ENCODE measurements at regions not wholly inside any gene's neighbourhood (a gene's known extent, or its start where the extent isn't known, plus 50 kb on each side); places are given as distances from the start of the nearest gene placed in this dataset.

DNA sequence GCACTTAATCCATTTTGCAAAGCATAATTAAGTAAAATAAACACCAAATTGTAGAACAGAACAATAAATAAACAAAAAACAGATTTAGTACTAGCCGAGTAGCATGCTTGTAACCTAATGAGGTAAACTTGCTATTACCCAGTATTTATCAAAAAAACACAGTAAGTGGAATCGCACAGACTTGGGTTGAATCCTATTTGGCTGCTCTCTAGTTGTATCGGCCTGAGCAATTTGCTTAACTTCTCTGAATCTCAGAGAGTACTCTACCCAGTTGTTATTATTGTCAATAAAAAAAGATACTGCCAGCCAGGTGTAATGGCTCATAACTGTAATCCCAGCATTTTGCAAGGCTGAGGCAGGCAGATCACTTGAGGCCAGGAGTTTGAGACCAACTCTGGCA is 664.3 kb downstream of the ADGRL2 start:
- H3K9me3 Mint-ChIP-seq, result no peaks in the 10 kb centered on the region
- H3K27me3 Mint-ChIP-seq (ENCODE audit: low read depth), result no peaks in the 10 kb centered on the region
- no peaks in the 10 kb centered on the region for H3K4me1 Mint-ChIP-seq (ENCODE audit: low read depth)
- H3K36me3 Mint-ChIP-seq (ENCODE audit: insufficient read depth), result no peaks in the 10 kb centered on the region
- no peak overlapping the region for H3K4me3 Mint-ChIP-seq
- no peak for DNase-seq
- no peak for ATAC-seq

DNA sequence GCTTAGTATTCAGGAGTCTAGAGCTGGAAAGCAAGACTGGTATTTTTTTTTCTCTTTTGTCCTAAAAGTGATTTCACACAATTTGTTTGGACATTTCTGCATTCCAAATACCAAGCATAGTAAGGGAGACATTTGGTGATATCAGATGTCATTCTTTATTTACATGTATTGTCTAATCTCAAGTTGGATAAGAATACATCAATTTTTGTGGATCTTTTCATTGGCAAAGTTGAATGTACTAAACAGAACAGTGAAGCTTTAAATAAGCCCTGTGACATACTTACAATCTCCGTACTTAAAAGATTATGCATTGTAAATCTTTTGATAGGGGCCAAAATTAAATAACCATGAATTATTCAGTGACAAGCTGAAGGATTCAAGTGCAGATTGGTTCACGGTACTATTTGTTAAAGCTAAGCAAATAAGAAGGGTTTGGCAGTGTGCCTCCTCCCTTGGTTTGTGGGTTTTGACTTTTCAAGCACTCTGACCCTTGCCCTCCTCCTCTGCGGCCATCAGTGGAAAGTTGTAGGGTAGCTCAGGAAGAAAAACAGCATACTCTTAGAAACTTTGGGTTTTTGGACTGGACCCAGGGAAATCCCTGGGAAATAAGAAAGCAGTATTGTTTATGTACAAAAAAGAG is 663.7 kb downstream of the ADGRL2 start:
- Mint-ChIP-seq H3K4me1 (ENCODE audit: low read depth) (no peaks in the 10 kb centered on the region), H3K9me3 (no peaks in the 10 kb centered on the region)

DNA sequence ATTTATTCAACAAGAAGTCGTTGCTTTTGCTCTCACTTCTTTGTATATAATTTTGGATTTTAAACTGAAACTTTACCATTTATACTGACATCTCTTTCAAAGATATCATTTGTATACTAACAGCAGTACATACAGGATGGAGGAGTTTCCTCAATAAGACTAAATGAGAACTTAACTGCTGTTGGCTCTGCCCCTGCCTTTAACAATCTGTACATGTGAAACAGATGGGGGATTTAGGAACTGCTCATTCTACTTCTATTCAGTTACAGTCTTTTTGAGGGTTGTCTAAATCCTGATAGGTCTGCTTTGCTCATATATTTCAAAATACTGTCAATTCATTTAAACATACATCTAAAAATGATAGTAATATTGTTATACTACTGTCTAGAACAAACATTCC is 663.2 kb downstream of the ADGRL2 start:
- Mint-ChIP-seq H3K27me3 (ENCODE audit: low read depth) (no peaks in the 10 kb centered on the region), H3K9me3 (no peaks in the 10 kb centered on the region), H3K4me1 (ENCODE audit: low read depth) (no peaks in the 10 kb centered on the region), H3K4me3 (no peak overlapping the region), H3K36me3 (ENCODE audit: insufficient read depth) (no peaks in the 10 kb centered on the region)
- ATAC-seq (no peak), DNase-seq (no peak)

More for the DNA sequence above, 663.7 kb downstream of the ADGRL2 start:
- H3K36me3 Mint-ChIP-seq (ENCODE audit: insufficient read depth), result no peaks in the 10 kb centered on the region
- DNase-seq, result no peak
- no peak overlapping the region for H3K4me3 Mint-ChIP-seq
- no peaks in the 10 kb centered on the region for H3K27me3 Mint-ChIP-seq (ENCODE audit: low read depth)
- ATAC-seq, result no peak

DNA sequence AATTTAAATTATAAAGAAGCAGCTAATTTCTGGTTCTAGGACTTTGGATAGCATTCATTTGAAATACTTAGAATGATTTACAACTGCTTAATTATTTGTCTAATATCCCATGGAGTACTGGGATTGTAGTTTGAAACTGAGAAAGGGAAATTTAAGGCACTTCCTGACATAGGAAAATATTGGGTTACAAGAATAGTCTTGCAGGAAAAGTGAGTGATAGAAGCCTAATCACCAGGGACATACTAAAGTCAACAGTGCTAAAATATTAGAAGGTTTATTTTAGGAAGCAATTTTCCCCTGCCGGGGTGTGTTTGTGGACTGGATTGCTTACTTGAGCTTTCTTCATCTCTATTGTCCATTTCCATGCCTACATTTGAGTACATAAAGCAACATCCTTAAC is 661.6 kb downstream of the ADGRL2 start:
- no peaks in the 10 kb centered on the region for H3K4me1 Mint-ChIP-seq (ENCODE audit: low read depth)
- no peaks in the 10 kb centered on the region for H3K27me3 Mint-ChIP-seq (ENCODE audit: low read depth)
- DNase-seq, result no peak
- no peaks in the 10 kb centered on the region for H3K36me3 Mint-ChIP-seq (ENCODE audit: insufficient read depth)
- ATAC-seq, result no peak
- no peaks in the 10 kb centered on the region for H3K9me3 Mint-ChIP-seq
- no peak overlapping the region for H3K4me3 Mint-ChIP-seq

DNA sequence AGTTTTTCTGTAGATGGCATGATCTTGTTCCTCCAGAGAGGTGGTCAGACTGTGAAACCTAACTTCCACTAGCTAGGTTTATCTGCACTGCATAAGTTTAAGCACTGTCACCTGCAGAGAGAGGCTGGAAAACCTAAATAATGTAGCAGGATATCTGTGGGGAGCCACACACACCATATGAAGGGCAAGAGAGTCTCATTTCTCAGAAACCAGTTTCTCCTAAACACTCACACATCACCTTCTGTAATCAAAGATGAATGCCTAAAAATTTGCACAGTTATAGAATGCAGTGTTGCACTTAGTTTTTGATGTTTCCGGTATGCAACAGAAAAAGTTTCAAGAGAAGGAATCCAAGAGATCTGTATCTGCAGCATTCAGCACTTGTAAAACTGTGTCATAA is 654.6 kb downstream of the ADGRL2 start:
- Mint-ChIP-seq H3K36me3 (ENCODE audit: insufficient read depth) (no peaks in the 10 kb centered on the region), H3K27me3 (ENCODE audit: low read depth) (no peaks in the 10 kb centered on the region), H3K4me1 (ENCODE audit: low read depth) (no peaks in the 10 kb centered on the region), H3K4me3 (no peak overlapping the region), H3K9me3 (peaks cover 10% of the 10 kb centered on the region)
- ATAC-seq (no peak), DNase-seq (no peak)

DNA sequence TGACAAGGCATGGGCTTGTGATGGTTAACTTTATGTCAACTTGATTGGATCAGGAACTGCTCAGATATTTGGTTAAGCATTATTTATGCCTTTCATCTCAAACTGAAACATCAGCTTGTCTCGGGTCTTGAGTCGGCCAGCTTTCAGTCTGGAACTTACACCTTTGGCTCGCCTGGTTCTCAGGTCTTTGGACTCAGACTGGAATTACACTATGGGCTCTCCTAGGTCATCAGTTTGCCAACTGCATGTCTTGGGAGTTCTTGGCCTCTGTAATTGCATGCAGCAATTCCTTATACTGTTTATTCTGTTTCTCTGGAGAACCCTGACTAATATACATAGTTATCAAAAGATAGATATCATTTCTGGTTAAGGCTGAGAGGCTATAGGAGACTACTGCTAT is 653.7 kb downstream of the ADGRL2 start:
- DNase-seq, result no peak
- Mint-ChIP-seq H3K4me3 (no peak overlapping the region), H3K27me3 (ENCODE audit: low read depth) (no peaks in the 10 kb centered on the region), H3K4me1 (ENCODE audit: low read depth) (no peaks in the 10 kb centered on the region), H3K36me3 (ENCODE audit: insufficient read depth) (no peaks in the 10 kb centered on the region), H3K9me3 (peaks cover 13% of the 10 kb centered on the region)
- ATAC-seq, result no peak

DNA sequence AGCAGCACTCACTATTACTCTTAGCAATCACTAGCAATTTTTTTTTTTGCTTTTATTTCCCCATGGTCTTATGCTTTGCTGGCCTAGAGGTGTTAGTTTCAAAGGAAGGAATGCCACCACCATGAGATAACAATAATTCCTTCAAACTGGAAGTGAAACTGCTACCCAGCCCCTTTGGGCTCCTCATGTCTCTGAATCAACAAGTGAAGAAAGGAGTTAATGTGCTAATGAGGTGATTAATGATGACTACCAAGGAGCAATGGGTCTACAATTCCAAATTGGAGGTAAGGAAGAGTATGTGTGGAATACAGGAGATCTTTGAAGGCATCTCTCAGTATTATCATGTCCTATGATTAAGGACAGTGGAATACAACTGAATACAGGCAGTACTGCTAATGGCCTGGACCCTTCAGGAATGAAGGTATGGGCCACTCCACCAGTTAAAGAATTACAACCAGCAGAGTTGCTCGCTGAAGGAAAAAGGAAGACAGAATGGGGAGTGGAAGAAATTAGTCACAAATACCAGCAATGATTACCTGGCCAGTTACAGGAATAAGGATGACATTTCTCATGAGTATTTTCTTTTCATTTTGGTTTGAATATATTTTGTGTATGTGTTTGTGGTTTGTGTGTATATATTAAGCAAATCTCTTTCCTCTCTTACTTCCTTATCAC is 652.9 kb downstream of the ADGRL2 start:
- Mint-ChIP-seq H3K4me1 (ENCODE audit: low read depth) (no peaks in the 10 kb centered on the region), H3K27me3 (ENCODE audit: low read depth) (no peaks in the 10 kb centered on the region), H3K9me3 (peaks cover 13% of the 10 kb centered on the region), H3K4me3 (no peak overlapping the region), H3K36me3 (ENCODE audit: insufficient read depth) (no peaks in the 10 kb centered on the region)
- no peak for ATAC-seq
- no peak for DNase-seq

DNA sequence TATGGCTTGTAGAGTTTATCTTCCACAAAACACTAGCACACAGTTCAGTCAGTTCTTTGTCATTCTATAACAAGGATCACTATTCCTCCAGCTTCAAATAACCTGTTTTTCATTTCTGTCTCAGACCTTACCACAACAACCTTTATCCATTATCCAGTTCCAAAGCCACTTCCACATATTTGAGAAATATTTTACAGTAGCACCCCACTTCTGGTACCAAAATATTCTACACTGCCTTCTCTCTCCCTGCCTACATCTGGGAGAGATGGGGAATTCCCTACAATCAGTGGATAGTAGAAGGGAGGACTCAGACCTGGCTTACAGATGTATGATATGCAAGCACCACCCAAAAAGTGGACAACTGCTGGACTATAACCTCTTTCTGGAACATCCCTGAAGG is 651.4 kb downstream of the ADGRL2 start:
- no peaks in the 10 kb centered on the region for H3K4me1 Mint-ChIP-seq (ENCODE audit: low read depth)
- ATAC-seq, result no peak
- no peak overlapping the region for H3K4me3 Mint-ChIP-seq
- no peak for DNase-seq
- peaks cover 13% of the 10 kb centered on the region for H3K9me3 Mint-ChIP-seq
- H3K36me3 Mint-ChIP-seq (ENCODE audit: insufficient read depth), result no peaks in the 10 kb centered on the region
- H3K27me3 Mint-ChIP-seq (ENCODE audit: low read depth), result no peaks in the 10 kb centered on the region

DNA sequence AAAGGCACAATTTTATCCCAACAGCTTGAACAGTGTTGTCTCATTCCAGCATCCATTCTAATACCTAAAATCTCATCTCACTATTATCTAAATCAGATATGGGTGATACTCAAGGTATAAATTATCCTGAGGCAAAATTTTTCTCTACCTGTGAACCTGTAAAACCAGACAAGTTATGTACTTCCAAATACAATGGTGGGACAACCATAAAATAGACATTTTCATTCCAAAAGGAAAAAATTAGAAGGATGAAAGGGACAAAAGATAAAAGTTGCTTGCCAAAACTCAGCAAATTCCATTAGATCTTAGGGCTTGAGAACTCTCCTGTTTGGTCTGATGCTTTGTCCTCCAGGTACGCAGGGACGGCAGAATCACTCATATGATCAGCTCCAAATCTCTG is 650.5 kb downstream of the ADGRL2 start:
- no peaks in the 10 kb centered on the region for H3K36me3 Mint-ChIP-seq (ENCODE audit: insufficient read depth)
- no peak overlapping the region for H3K4me3 Mint-ChIP-seq
- H3K27me3 Mint-ChIP-seq (ENCODE audit: low read depth), result no peaks in the 10 kb centered on the region
- no peaks in the 10 kb centered on the region for H3K4me1 Mint-ChIP-seq (ENCODE audit: low read depth)
- DNase-seq (no peak), ATAC-seq (no peak)
- peaks cover 13% of the 10 kb centered on the region for H3K9me3 Mint-ChIP-seq

DNA sequence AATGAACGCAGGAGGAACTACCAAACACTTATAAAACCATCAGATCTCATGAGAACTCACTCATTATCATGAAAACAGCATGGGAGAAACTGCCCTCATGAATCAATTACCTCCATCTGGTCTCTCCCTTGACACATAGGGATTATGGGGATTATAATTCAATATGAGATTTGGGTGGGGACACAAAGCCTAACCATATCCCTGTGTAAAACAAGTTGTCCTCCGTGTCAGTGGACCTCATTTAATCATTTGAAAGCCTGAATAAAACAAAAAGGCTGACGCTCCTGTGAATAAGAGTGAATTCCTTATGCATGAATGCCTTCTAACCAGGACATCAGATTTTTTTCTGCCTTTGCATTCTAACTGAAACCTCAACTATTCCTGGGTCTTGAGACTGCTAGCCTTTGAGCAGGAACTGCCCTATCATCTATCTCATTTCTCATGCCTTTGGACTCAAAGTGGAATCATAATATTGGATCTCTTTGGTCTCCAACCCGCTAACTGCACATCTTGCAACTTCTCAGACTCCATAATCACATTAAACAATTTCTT is 648.8 kb downstream of the ADGRL2 start:
- ATAC-seq (no peak), DNase-seq (no peak)
- H3K4me3 Mint-ChIP-seq, result no peak overlapping the region
- H3K27me3 Mint-ChIP-seq (ENCODE audit: low read depth), result no peaks in the 10 kb centered on the region
- H3K9me3 Mint-ChIP-seq, result peaks cover 13% of the 10 kb centered on the region
- H3K4me1 Mint-ChIP-seq (ENCODE audit: low read depth), result no peaks in the 10 kb centered on the region
- no peaks in the 10 kb centered on the region for H3K36me3 Mint-ChIP-seq (ENCODE audit: insufficient read depth)

DNA sequence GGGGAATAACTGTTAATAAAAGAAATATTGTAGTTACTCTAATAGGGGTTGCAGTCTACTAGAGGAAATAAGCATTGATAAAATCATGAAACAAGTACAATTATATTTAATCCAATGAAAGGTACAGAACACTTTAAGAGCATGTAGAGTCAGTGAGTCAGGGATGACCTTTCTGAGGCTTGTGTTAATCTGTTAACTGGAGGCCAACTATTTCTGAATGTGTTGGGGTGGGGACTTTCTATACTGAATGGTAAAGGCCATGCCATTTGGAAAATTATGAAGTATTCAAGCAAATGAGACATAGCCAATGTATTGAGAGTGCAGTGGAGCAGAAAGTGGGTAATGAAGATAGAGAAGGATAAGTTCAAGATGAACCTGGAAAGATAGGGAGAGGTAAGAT is 646.2 kb downstream of the ADGRL2 start:
- Mint-ChIP-seq H3K9me3 (peaks cover 6% of the 10 kb centered on the region), H3K4me3 (no peak overlapping the region), H3K27me3 (ENCODE audit: low read depth) (no peaks in the 10 kb centered on the region), H3K36me3 (ENCODE audit: insufficient read depth) (no peaks in the 10 kb centered on the region), H3K4me1 (ENCODE audit: low read depth) (no peaks in the 10 kb centered on the region)
- ATAC-seq, result no peak
- no peak for DNase-seq

DNA sequence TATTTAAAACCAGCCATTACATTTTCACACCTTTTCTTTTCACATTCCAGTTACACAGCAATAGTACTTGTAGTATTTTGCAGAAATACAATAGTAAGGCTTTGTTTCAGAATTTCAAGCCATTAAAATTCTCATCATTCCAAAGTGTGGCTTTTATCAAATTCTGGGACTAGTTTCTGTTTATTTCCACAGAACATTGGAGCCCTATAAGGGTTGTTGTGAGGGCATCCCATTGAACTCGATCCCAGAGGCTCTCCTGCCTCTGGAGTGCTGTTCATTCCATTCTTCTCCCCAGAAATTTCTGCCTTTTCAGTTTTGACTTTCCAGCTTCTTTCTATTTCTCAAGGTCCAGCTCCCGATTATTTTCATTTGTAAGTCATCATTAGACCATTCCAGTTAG is 645.5 kb downstream of the ADGRL2 start:
- no peak for DNase-seq
- Mint-ChIP-seq H3K4me1 (ENCODE audit: low read depth) (no peaks in the 10 kb centered on the region), H3K27me3 (ENCODE audit: low read depth) (no peaks in the 10 kb centered on the region), H3K36me3 (ENCODE audit: insufficient read depth) (no peaks in the 10 kb centered on the region), H3K4me3 (no peak overlapping the region), H3K9me3 (peaks cover 3% of the 10 kb centered on the region)
- ATAC-seq, result no peak

DNA sequence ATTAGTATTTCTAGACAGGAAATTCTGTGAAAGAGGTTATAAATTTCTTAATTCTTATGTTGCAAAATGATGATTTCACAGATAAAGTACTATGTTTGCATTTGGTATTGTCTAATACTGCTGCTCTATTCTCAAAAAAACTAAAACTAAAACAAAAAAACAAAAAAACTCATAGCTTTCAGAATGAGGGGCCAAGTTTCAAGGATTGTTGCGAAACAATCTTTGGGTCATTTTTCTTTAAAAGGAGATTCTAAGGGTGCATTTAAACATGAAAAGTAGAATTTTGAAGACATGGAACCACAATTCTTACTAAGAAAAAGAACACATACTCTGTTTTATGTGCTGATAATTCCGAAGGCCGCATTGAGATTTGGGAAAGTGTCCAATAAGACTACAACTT is 645.1 kb downstream of the ADGRL2 start:
- Mint-ChIP-seq H3K9me3 (peaks cover 3% of the 10 kb centered on the region), H3K4me1 (ENCODE audit: low read depth) (no peaks in the 10 kb centered on the region), H3K27me3 (ENCODE audit: low read depth) (no peaks in the 10 kb centered on the region), H3K4me3 (no peak overlapping the region), H3K36me3 (ENCODE audit: insufficient read depth) (no peaks in the 10 kb centered on the region)
- no peak for DNase-seq
- no peak for ATAC-seq

DNA sequence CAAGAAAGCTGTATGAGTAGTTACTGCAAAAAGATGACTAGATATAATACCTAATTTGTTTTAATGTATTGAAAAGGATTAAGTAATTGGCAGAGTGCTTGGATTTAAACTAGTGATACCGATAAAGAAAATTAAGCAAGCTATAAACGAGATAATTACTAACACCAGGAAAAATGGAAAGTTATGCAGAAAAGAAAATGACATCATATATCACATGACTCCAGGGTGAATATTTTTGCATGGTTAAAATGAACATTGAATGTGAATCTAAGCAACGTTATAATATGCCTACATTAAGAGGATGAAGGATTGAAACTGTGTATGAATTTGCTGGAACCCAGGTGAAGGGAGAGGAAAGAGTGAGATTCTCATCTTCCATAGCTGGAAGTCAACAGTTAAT is 644.4 kb downstream of the ADGRL2 start:
- H3K36me3 Mint-ChIP-seq (ENCODE audit: insufficient read depth), result no peaks in the 10 kb centered on the region
- no peaks in the 10 kb centered on the region for H3K27me3 Mint-ChIP-seq (ENCODE audit: low read depth)
- no peak for ATAC-seq
- peaks cover 2% of the 10 kb centered on the region for H3K9me3 Mint-ChIP-seq
- no peak for DNase-seq
- no peaks in the 10 kb centered on the region for H3K4me1 Mint-ChIP-seq (ENCODE audit: low read depth)
- H3K4me3 Mint-ChIP-seq, result no peak overlapping the region

DNA sequence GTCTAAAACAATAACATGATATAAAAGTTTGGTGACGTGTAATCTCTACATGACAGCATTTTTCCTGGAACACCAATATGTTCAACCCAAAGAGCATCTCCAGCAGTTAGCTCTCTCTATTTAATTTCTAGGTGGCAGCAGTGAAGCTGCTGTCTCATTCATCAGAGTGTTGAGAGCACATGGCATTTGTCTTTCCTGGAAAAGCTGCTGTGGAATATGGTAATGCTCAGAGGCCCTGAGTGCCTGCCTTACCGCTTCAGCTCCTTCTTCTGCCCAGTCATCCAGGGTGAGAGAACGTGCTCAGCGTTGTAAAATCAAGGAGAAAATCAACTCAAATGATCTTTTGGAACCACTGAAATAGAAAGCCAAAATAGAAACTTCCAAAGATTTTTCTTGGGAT is 640.7 kb downstream of the ADGRL2 start:
- Mint-ChIP-seq H3K4me1 (ENCODE audit: low read depth) (no peaks in the 10 kb centered on the region), H3K36me3 (ENCODE audit: insufficient read depth) (no peaks in the 10 kb centered on the region)
- no peak for DNase-seq

More for the DNA sequence above, 640.7 kb downstream of the ADGRL2 start:
- ATAC-seq, result no peak
- no peaks in the 10 kb centered on the region for H3K27me3 Mint-ChIP-seq (ENCODE audit: low read depth)
- H3K9me3 Mint-ChIP-seq, result peaks cover 2% of the 10 kb centered on the region
- H3K4me3 Mint-ChIP-seq, result no peak overlapping the region
